SK-N-MC (cell line): ENCODE measurements at regions not wholly inside any gene's neighbourhood (a gene's known extent, or its start where the extent isn't known, plus 50 kb on each side); places are given as distances from the start of the nearest gene placed in this dataset.
"Not testable (repeated sequence)": the region's sequence is repeated elsewhere in the genome, so short reads cannot be mapped to it uniquely, and the experiment has no call there.

ENCODE experiments used
- DNase-seq: peaks from one replicate; pipeline ENCODE4 v3.0.0-alpha.2; 2011; ENCODE audit warnings: low read depth, low spot score
- H3K27ac ChIP-seq: fragments of 200-600 bp; sonication (generic); 2 replicates; pipeline ENCODE4 v1.5.1; 2016; ENCODE audit warnings: mixed run types
- H3K36me3 ChIP-seq: fragments of 200-600 bp; sonication (generic); 2 replicates; pipeline ENCODE4 v1.6.1; 2017; ENCODE audit warnings: antibody characterized with exemption, low read length, mixed read lengths; ENCODE audit not compliant: insufficient read depth
- H3K4me3 ChIP-seq: fragments of 200-600 bp; sonication (generic); 2 replicates; pipeline ENCODE4 v1.5.1; 2016
- H3K9ac ChIP-seq: fragments of 200-600 bp; sonication (generic); 2 replicates; pipeline ENCODE4 v1.8.0; 2017; ENCODE audit warnings: mixed run types, mixed read lengths; ENCODE audit not compliant: insufficient read length
- H3K9me3 ChIP-seq: fragments of 200-600 bp; sonication (generic); 2 replicates; pipeline ENCODE4 v1.6.1; 2017; ENCODE audit warnings: low read depth, mild to moderate bottlenecking, antibody characterized with exemption, low read length, moderate library complexity, mixed read lengths
- EZH2 ChIP-seq: fragments of 200-600 bp; sonication (generic); IDR thresholded peaks from one replicate; pipeline ENCODE4 v1.6.1; 2017; ENCODE audit warnings: antibody characterized with exemption
- FOXP2 ChIP-seq: optimal IDR thresholded peaks from 2 replicates; pipeline ENCODE3; 2011; ENCODE audit warnings: mild to moderate bottlenecking, moderate library complexity; ENCODE audit not compliant: insufficient read depth; ENCODE audit errors: extremely low read length, control extremely low read depth
- POLR2AphosphoS5 ChIP-seq: IDR thresholded peaks from 2 replicates; pipeline ENCODE4 v1.6.1; 2012; ENCODE audit warnings: mild to moderate bottlenecking, low read depth, low read length, borderline replicate concordance

DNA sequence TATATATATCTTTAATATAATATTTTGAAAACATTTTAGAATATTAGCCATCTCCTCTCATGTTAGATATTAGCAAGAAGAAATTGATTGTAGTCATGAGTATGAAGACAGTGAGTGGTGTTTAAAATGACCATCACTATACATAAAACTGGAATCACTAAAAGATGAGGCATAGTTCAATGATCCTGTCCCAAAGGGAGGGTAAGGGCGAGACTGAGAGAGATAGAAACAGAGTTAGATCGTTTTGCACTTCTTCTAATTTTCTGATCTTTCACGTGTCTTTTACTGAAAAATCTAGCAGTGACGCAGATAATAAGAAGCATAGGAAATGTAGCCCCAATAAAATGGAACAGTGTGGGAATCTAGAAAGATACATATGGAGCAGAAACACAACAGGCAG lies 627.4 kb downstream of the SLC16A7 start:
- TF ChIP-seq POLR2AphosphoS5 (no peak), FOXP2 (no peak), EZH2 (no peak)
- H3K27ac ChIP-seq, result no peak overlapping the region
- H3K9ac ChIP-seq, result no peak overlapping the region
- DNase-seq, result no peak
- H3K36me3 ChIP-seq, result no peaks in the 10 kb centered on the region
- no peaks in the 10 kb centered on the region for H3K9me3 ChIP-seq
- no peak overlapping the region for H3K4me3 ChIP-seq

DNA sequence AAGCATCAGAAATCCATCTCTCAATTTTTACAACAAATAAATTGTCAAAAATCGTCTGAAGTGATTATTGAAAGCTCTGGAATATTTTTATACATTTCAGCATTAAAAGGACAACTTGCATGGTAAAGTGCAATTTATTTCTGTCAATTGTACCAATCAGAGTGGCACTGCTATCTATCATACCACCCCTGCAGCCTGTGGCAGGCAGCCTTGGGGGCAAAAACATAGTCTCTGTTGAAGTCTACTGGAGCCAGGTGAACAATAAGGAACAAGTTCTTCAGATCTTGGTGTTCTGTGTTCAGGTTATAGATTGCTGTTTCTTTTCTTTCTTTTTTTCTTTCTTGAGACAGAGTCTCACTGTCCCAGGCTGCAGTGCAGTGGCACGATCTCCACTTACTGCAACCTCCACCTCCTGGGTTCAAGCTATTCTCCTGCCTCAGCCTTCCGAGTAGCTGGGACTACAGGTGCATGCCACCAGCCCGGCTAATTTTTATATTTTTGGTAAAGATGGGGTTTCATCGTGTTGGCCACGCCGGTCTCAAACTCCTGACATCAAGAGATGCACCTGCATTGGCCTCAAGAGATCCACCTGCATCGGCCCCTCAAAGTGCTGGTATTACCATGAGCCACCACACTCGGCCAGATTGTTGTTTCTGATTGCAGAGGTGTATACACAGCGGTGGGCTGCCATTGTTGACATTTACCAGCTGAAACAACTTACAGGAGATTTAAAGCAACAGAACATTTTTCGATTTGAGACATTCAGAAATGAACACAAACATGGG lies 629.6 kb downstream of the SLC16A7 start:
- Histone ChIP-seq H3K9ac (no peak overlapping the region), H3K27ac (no peak overlapping the region), H3K9me3 (no peaks in the 10 kb centered on the region), H3K4me3 (no peak overlapping the region), H3K36me3 (no peaks in the 10 kb centered on the region)
- TF ChIP-seq FOXP2 (no peak), EZH2 (no peak), POLR2AphosphoS5 (no peak)
- DNase-seq, result no peak

DNA sequence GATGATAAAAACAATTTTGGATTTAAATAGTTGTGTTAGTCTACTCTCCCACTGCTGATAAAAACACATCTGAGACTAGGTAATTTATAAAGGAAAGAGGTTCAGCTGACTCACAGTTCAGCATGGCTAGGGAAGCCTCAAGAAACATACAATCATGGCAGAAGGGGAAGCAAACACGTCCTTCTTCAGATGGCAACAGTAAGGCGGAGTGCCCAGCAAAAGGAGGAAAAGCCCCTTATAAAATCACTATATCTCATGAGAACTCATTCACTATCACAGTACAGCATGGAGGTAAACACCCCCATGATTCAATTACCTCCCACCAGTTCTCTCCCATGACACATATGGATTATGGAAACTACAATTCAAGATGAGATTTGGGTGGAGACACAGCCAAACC lies 632.1 kb downstream of the SLC16A7 start:
- Histone ChIP-seq H3K9me3 (no peaks in the 10 kb centered on the region), H3K9ac (no peak overlapping the region), H3K36me3 (no peaks in the 10 kb centered on the region), H3K27ac (no peak overlapping the region), H3K4me3 (no peak overlapping the region)
- DNase-seq, result no peak
- TF ChIP-seq POLR2AphosphoS5 (no peak), FOXP2 (no peak), EZH2 (no peak)

DNA sequence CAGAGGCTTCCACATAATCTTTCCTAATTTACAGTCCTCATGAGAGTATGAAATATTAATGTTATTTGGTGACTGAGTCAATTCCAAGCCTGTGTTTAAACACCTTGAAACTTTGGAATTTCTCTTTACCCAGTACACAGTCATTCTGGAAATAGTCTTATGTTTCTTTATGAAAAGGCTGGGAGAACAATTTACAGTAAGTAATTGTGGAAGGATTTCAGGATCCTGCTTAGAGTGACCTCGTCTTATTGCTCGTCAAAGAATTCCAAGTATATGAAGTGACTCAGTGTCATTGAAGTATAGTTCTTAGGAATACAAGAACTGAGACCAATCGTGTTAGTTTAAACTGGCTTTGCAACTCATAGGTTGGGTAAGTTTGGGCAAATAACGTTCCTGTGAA lies 634.2 kb downstream of the SLC16A7 start:
- Histone ChIP-seq H3K36me3 (no peaks in the 10 kb centered on the region), H3K9me3 (no peaks in the 10 kb centered on the region), H3K4me3 (no peak overlapping the region), H3K27ac (no peak overlapping the region), H3K9ac (no peak overlapping the region)
- DNase-seq, result no peak
- TF ChIP-seq FOXP2, result no peak
- TF ChIP-seq EZH2, result no peak
- TF ChIP-seq POLR2AphosphoS5, result no peak

DNA sequence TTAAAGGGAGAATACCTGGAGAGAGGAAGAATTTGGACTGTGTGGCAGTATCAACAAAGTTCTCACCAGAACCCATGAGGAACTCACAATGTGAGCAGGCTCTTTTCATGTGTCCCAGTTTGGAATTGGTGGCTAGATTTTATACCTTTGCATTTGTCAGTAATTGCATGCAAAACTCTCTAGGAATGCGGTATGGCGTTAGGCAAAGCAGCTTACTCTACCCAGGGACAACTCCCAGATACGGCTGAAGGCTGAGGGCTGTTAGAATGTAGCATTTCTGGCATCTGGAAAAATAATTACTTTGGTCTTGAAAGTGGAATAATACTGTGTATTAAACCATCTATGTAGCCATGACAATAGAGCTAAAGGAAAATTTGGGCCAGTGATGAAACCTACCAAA lies 635.5 kb downstream of the SLC16A7 start:
- Histone ChIP-seq H3K9me3 (no peaks in the 10 kb centered on the region), H3K36me3 (no peaks in the 10 kb centered on the region), H3K4me3 (no peak overlapping the region), H3K9ac (no peak overlapping the region), H3K27ac (no peak overlapping the region)
- DNase-seq, result no peak
- no peak for TF ChIP-seq EZH2
- TF ChIP-seq POLR2AphosphoS5, result no peak
- no peak for TF ChIP-seq FOXP2

DNA sequence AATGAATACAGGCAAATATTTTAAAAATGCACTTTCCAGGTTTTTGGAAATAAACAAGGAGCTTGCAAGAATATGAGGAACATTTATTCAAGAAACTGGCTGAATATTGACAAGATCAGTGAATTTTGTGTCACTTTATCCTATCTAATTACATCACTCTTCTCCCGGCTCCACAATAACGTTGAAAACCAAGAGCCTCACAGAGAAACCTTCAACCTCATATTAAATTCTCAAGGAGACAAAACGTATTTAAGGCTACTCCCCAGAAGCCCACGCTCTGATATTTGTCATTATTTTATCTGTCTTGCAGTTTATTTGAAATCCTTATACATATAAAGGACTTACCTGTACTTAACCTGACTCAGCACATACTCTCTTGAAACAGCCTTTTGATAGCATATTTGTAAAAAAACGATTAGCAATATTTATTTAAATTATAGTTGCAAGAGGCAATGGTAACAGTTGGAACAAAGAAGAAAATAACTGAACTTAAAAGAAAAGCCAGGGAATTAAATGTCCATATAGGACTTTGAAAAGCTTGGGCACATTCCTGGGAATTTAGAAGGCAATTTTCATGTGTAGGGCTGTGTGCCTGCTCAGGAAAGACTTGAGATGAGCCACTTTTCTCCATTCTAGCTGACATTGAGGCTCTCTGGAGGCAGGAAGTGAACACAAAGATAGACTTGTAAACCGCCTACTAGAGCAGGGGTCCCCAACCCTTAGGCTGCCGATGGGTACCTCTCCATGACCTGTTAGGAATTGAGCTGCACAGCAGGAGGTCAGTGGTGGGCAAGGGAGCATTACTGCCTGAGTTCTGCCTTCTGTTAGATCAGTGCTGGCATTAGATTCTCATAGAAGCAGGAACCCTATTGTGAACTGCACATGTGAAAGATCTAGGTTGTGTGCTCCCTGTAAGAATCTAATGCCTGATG lies 636.4 kb downstream of the SLC16A7 start:
- Histone ChIP-seq H3K9me3 (no peaks in the 10 kb centered on the region), H3K36me3 (no peaks in the 10 kb centered on the region), H3K9ac (no peak overlapping the region), H3K4me3 (no peak overlapping the region), H3K27ac (no peak overlapping the region)
- DNase-seq, result no peak
- TF ChIP-seq FOXP2 (no peak), EZH2 (no peak), POLR2AphosphoS5 (no peak)

DNA sequence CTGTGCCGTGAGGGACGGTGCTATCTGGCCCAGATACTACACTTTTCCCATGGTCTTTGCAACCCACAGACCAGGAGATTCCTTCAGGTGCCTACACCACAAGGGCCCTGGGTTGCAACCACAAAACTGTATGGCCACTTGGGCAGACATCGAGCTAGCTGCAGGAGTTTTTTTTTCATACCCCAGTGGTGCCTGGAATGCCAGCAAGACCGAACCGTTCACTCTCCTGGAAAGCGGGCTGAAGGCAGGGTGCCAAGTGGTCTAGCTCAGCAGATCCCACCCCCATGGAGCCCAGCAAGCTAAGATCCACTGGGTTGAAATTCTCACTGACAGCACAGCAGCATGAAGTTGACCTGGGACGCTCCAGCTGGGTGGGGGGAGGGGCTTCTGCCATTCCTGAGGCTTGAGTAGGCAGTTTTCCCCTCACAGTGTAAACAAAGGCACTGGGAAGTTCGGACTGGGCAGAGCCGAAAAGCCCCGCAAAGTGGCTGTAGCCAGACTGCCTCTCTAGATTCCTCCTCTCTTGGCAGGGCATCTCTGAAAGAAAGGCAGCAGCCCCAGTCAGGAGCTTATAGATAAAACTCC lies 638.9 kb downstream of the SLC16A7 start:
- not testable (repeated sequence) for H3K36me3 ChIP-seq, H3K27ac ChIP-seq, H3K9ac ChIP-seq, H3K4me3 ChIP-seq, DNase-seq, H3K9me3 ChIP-seq

DNA sequence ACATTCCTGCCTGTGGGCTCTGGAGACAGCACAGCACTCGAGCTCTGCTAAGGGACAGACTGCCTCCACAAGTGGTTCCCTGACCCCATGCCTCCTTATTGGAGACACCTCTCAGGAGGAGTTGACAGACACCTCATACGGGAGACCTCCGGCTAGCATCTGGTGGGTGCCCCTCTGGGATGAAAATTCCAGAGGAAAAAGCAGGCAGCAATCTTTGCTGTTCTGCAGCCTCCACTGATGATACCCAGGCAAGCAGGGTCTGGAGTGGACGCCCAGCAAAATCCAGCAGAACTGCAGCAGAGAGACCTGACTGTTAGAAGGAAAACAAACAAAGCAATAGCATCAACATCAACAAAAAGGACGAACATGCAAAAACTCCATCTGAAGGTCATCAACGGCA lies 639.4 kb downstream of the SLC16A7 start:
- TF ChIP-seq POLR2AphosphoS5, result no peak
- TF ChIP-seq EZH2, result no peak
- no peak for TF ChIP-seq FOXP2
- Histone ChIP-seq H3K36me3 (no peaks in the 10 kb centered on the region), H3K4me3 (no peak overlapping the region)

DNA sequence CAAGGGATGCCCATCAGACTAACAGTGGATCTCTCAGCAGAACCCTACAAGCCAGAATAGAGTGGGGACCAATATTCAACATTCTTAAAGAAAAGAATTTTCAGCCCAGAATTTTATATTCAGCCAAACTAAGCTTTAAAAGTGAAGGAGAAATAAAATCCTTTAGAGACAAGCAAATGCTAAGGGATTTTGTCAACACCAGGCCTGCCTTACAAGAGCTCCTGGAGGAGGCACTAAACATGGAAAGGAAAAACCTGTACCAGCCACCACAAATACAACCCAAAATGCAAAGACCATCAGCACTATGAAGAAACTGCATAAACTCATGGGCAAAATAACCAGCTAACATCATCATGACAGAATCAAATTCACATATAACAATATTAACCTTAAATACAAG lies 640.6 kb downstream of the SLC16A7 start:
- DNase-seq, H3K36me3 ChIP-seq, H3K4me3 ChIP-seq, H3K9ac ChIP-seq, H3K9me3 ChIP-seq, H3K27ac ChIP-seq: not testable (repeated sequence)

More for the DNA sequence above, 639.4 kb downstream of the SLC16A7 start:
- no peak overlapping the region for H3K9ac ChIP-seq
- H3K27ac ChIP-seq, result no peak overlapping the region
- H3K9me3 ChIP-seq, result no peaks in the 10 kb centered on the region
- no peak for DNase-seq
